IMR-90 (cell line): ENCODE measurements at regions not wholly inside any gene's neighbourhood (a gene's known extent, or its start where the extent isn't known, plus 50 kb on each side); places are given as distances from the start of the nearest gene placed in this dataset.

Source experiments
- BHLHE40 ChIP-seq: fragments of 150-350 bp; IDR thresholded peaks from 2 replicates; pipeline ENCODE4 v1.6.1; 2016; ENCODE audit warnings: mild to moderate bottlenecking, low read depth, low read length
- CHD1 ChIP-seq: IDR thresholded peaks from 2 replicates; pipeline ENCODE4 v1.6.1; 2012; ENCODE audit warnings: low read depth, low read length, improper control_type of control experiment
- CTCF ChIP-seq: conservative IDR thresholded peaks from 2 replicates; pipeline ENCODE4 v1.5.1; 2012; ENCODE audit warnings: mild to moderate bottlenecking, low read depth, low read length, improper control_type of control experiment
- ELK1 ChIP-seq: fragments of 150-350 bp; IDR thresholded peaks from 2 replicates; pipeline ENCODE4 v1.6.1; 2016; ENCODE audit warnings: low read depth, mild to moderate bottlenecking, low read length, moderate library complexity, borderline replicate concordance
- MAFK ChIP-seq: IDR thresholded peaks from 2 replicates; pipeline ENCODE4 v1.6.1; 2012; ENCODE audit warnings: low read depth, low read length, improper control_type of control experiment
- MAZ ChIP-seq: IDR thresholded peaks from 2 replicates; pipeline ENCODE4 v1.6.1; 2012; ENCODE audit warnings: low read depth, mild to moderate bottlenecking, low read length, improper control_type of control experiment, moderate library complexity, borderline replicate concordance
- MXI1 ChIP-seq: IDR thresholded peaks from 2 replicates; pipeline ENCODE4 v1.6.1; 2012; ENCODE audit warnings: low read depth, mild to moderate bottlenecking, low read length, moderate library complexity, borderline replicate concordance
- NFE2L2 ChIP-seq: fragments of 150-350 bp; IDR thresholded peaks from 2 replicates; pipeline ENCODE4 v1.6.1; 2016; ENCODE audit warnings: low read depth, mild to moderate bottlenecking, low read length
- POLR2A ChIP-seq: IDR thresholded peaks from 2 replicates; pipeline ENCODE4 v1.6.1; 2012; ENCODE audit warnings: mild to moderate bottlenecking, low read depth, low read length
- RAD21 ChIP-seq: IDR thresholded peaks from 2 replicates; pipeline ENCODE4 v1.6.1; 2012; ENCODE audit warnings: low read length, improper control_type of control experiment
- RCOR1 ChIP-seq: IDR thresholded peaks from 2 replicates; pipeline ENCODE4 v1.6.1; 2012; ENCODE audit warnings: mild to moderate bottlenecking, low read length, improper control_type of control experiment; ENCODE audit not compliant: insufficient replicate concordance
- RFX5 ChIP-seq: IDR thresholded peaks from 2 replicates; pipeline ENCODE4 v1.8.0; 2012; ENCODE audit warnings: low read depth, mild to moderate bottlenecking, low read length, moderate library complexity
- USF2 ChIP-seq: fragments of 150-350 bp; IDR thresholded peaks from 2 replicates; pipeline ENCODE4 v1.6.1; 2017; ENCODE audit warnings: mild to moderate bottlenecking, antibody characterized with exemption, low read length, low read depth

GRCh38 chr2:16853088-16853487 lies 187.5 kb upstream of the CYRIA start:
- no peak for TF ChIP-seq MAZ
- no peak for TF ChIP-seq CTCF
- no peak for TF ChIP-seq RFX5
- no peak for TF ChIP-seq POLR2A
- no peak for TF ChIP-seq MAFK
- no peak for TF ChIP-seq USF2
- TF ChIP-seq CHD1 = no peak
- TF ChIP-seq BHLHE40 = no peak
- TF ChIP-seq NFE2L2 = no peak
- no peak for TF ChIP-seq RAD21
- no peak for TF ChIP-seq RCOR1
- no peak for TF ChIP-seq ELK1
- no peak for TF ChIP-seq MXI1
